Small intestine (tissue), 7 donors: ENCODE measurements at regions not wholly inside any gene's neighbourhood (a gene's known extent, or its start where the extent isn't known, plus 50 kb on each side); places are given as distances from the start of the nearest gene placed in this dataset.

Experiments used
- DNase-seq, 2 donors: peaks; one replicate each; pipeline versions ENCODE4 v3.0.0 to v3.0.0-alpha.2; 2013
- FAIRE-seq: peaks from 2 replicates; lab custom pipeline; 2012; peaks lifted over from hg19 to GRCh38; lab: Jason Lieb, UNC
- H3K27ac ChIP-seq, 3 donors: one replicate each; pipeline ENCODE4 v1.5.1; 2013; ENCODE audit warnings: low read length in 2 of 3, mild to moderate bottlenecking in 2 of 3, control low read depth in 1 of 3, inconsistent platforms in 1 of 3, low read depth in 1 of 3, moderate library complexity in 1 of 3
- H3K27me3 ChIP-seq, 3 donors: one replicate each; pipeline ENCODE4 v1.6.1; 2013; ENCODE audit warnings: low read length in 3 of 3, inconsistent platforms in 1 of 3; ENCODE audit not compliant: control insufficient read depth in 3 of 3, insufficient read depth in 3 of 3
- H3K36me3 ChIP-seq, 3 donors: one replicate each; pipeline ENCODE4 v1.6.1; 2013; ENCODE audit warnings: low read length in 3 of 3, inconsistent platforms in 1 of 3, low read depth in 1 of 3, mild to moderate bottlenecking in 1 of 3, moderate library complexity in 1 of 3; ENCODE audit not compliant: control insufficient read depth in 3 of 3, insufficient read depth in 2 of 3
- H3K4me1 ChIP-seq, 3 donors: one replicate each; pipeline ENCODE4 v1.6.1; 2013; ENCODE audit warnings: low read length in 2 of 3, inconsistent platforms in 1 of 3, low read depth in 1 of 3, mild to moderate bottlenecking in 1 of 3, moderate library complexity in 1 of 3; ENCODE audit not compliant: control insufficient read depth in 3 of 3, insufficient read depth in 2 of 3
- H3K4me3 ChIP-seq, 3 donors: one replicate each; pipeline ENCODE4 v1.5.1; 2013; ENCODE audit warnings: low read length in 3 of 3, control low read depth in 1 of 3, inconsistent platforms in 1 of 3, low read depth in 1 of 3, mild to moderate bottlenecking in 1 of 3, moderate library complexity in 1 of 3
- H3K9me3 ChIP-seq, 2 donors: one replicate each; pipeline ENCODE4 v1.6.1; 2013; ENCODE audit warnings: low read depth in 1 of 2, low read length in 1 of 2; ENCODE audit not compliant: control insufficient read depth in 2 of 2, insufficient read depth in 1 of 2
- WGBS, 3 donors: extraction: QIAGEN DNeasy Blood & Tissue Kit; methylation state at CpG; one replicate each; pipeline ENCODE4 v1.1.7; 2013; 5-methylcytosine and 5-hydroxymethylcytosine counted together
- donor health status: healthy with polysubstance abuse.
- donor health status: control.
- donor health status: control.
- donor health status: Bipolar disorder and iron deficiency.
- donor health status: healthy.

DNA sequence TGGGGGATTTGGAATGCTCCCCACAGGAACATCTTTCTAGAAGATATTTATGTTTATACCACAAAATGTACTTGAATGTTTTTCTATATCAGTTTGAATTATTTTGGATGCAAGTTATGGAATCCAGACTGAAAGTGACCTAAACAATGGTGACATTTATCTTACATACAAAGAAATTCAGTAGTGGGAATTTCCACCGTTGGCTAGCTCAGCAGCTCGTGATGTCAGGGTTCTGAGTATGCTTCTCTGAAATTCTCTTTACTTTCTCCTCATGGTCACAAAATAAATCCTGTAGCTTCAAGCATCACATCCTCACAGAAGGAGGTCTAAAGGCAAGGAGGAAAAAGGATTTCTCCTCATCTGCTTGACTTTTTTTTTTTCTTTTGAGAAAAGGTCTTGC lies 105.3 kb downstream of the AKAIN1 start:
- Histone ChIP-seq H3K27me3 (no peaks in the 10 kb centered on the region), H3K4me1 (no peaks in the 10 kb centered on the region), H3K4me3 (no peak overlapping the region), H3K9me3 (peaks cover 0 to 3% of the 10 kb centered on the region in 2 donors), H3K36me3 (no peaks in the 10 kb centered on the region), H3K27ac (no peak overlapping the region)
- 72 to 90% (median 82%) methylated on average over 2 of the region's 2 CpGs for WGBS, 3 donors
- no peak for DNase-seq
- no peak for FAIRE-seq

DNA sequence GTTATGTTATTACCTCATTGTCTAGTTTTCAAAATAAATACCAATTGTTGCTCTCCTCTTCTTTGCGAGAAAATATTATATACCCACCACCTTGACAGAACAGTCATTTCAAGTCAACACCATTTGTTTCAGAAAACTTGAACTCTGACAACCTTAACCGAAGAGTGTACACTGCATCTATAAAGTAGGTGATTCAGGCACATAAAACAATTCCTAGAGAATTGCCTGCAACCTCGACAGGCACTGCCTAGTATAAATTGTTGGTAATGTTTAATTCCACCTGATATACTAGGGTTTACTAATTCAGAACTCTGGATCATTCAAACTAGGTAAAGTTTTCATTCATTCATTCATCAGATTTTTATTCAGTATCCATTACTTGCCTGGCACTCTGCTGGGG lies 121.8 kb downstream of the AKAIN1 start:
- 50 to 71% (median 51%) methylated on average over 3 of the region's 3 CpGs for WGBS, 3 donors
- no peaks in the 10 kb centered on the region for H3K27me3 ChIP-seq
- DNase-seq (no peak), FAIRE-seq (no peak)
- H3K4me3 ChIP-seq, result no peak overlapping the region
- no peaks in the 10 kb centered on the region for H3K36me3 ChIP-seq
- no peaks in the 10 kb centered on the region for H3K9me3 ChIP-seq
- no peak overlapping the region for H3K27ac ChIP-seq
- H3K4me1 ChIP-seq, result no peaks in the 10 kb centered on the region

DNA sequence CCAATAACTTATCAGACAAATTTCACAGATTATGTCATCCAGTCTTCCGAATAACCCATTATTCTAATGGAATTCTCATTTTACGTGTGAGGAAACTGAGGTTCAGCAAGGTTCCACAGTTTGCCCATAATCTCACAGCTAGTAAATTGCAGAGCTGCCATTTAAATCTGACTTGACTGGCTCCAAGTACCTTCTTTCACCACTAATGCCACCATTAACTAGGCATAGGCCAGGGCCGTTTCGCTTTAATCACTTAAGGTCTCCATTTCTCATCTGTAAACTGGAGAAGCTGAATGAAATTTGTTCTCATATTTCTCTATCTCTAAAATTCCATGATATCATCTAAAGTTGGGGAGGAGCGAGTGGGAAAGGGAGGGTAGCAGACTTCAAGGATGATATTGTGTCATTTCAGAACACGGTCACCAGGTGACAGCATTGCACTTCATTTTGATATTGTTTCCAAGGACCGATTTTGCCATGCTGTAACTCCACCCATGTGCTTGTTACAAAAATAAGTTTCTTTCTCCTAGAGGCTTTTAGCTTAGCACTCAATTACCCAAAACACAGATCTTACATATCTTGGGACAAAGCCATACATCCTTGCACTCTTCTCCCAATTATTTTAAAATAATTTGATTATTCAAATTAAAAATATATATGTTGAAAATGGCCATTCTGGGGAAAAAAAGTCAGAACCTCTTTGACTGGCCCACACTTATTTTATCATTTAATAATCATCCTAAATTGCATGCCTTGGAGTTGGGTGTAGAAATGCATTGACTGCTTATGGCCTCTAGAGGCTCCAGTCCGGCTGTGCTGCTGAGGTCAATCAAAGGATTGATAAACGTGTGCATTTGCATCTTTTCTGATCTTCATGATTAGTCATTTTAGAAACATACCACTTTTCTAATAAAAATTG lies 123.8 kb downstream of the AKAIN1 start:
- Histone ChIP-seq H3K4me3 (no peak overlapping the region), H3K4me1 (no peaks in the 10 kb centered on the region), H3K27me3 (no peaks in the 10 kb centered on the region), H3K27ac (no peak overlapping the region), H3K9me3 (no peaks in the 10 kb centered on the region), H3K36me3 (no peaks in the 10 kb centered on the region)
- DNase-seq (peak; percentile 21 to 25), FAIRE-seq (no peak)
- 36 to 44% (median 38%) methylated on average over 9 of the region's 9 CpGs for WGBS, 3 donors

DNA sequence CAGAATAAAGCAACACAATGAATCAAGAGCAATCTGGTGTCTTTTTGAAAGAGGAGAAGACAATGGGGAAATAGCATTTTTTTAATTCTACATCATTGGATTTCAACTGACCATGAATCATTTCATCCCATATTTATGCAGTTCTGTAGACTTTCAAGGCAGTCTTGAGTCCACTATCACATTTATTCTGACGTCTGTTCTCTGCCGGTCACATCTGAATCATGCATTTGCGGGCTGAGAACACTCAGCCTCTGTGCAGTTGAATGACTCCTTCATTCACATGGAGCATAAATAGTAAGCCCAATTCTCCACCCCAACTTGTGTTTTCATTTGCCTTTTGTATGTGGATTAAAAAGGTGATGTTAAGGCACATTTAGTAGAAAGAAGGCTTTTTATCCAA lies 128.2 kb downstream of the AKAIN1 start:
- H3K9me3 ChIP-seq, result no peaks in the 10 kb centered on the region
- H3K4me3 ChIP-seq, result no peak overlapping the region
- H3K4me1 ChIP-seq, result no peaks in the 10 kb centered on the region
- no peak overlapping the region for H3K27ac ChIP-seq
- H3K36me3 ChIP-seq, result no peaks in the 10 kb centered on the region
- H3K27me3 ChIP-seq, result no peaks in the 10 kb centered on the region
- DNase-seq (no peak), FAIRE-seq (no peak)
- 78 to 91% (median 82%) methylated on average over 3 of the region's 3 CpGs for WGBS, 3 donors

DNA sequence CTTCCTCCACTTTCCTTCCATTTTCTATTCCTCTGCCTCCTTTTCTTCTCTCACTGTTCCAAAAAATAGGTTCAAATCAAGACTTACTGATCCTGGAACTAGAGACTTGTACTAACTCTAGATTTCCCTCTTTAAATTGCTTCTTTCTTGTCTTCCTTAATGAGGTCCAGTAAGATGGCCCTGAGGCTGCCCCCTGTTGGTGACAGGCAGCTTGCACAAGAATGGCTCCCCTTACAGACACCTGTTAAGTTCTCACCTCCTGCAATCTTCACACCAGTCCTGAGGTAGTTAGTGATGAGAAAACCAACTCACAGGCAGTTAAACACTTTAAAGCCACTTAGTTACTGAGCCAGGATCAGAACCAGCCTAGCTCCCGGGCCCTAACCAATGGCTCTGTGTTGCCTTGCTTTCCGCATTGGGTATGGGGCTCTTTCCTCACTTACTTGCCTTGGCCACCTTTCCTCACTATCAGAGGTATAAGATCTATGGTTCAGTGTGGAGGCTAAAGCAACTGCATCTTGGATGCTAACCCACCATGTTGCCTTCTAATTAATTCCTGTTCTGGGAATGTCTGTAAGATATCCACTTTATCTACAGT lies 130.6 kb downstream of the AKAIN1 start:
- Histone ChIP-seq H3K4me3 (no peak overlapping the region), H3K27me3 (no peaks in the 10 kb centered on the region), H3K36me3 (no peaks in the 10 kb centered on the region), H3K9me3 (no peaks in the 10 kb centered on the region), H3K27ac (no peak overlapping the region), H3K4me1 (no peaks in the 10 kb centered on the region)
- peak in 1 of 2 donors; percentile 10 for DNase-seq
- no peak for FAIRE-seq
- 86 to 98% (median 97%) methylated on average over 2 of the region's 2 CpGs for WGBS, 3 donors

DNA sequence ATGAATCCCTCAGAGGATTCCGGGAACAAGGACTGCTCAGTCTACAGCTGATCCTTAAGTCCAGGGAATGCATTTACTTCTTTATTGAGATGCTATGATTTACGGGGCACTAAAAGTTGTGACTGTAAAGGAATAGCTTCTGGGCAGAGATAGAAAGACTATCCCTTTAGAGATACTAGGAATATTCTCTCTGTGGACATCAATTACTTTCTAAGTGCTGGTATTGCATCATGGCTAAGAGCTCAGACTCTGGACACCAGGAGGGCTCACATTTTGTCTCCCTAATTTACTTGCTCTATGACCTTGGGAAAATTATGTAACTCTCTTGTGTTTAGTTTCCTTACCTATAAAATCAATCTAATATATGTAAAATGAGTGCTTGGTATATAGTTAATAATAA lies 131.4 kb downstream of the AKAIN1 start:
- no peak overlapping the region for H3K27ac ChIP-seq
- DNase-seq (no peak), FAIRE-seq (no peak)
- H3K4me1 ChIP-seq, result no peaks in the 10 kb centered on the region
- no peak overlapping the region for H3K4me3 ChIP-seq
- no peaks in the 10 kb centered on the region for H3K36me3 ChIP-seq
- WGBS, 3 donors, result 88 to 95% (median 89%) methylated on average over 2 of the region's 2 CpGs
- H3K27me3 ChIP-seq, result no peaks in the 10 kb centered on the region
- no peaks in the 10 kb centered on the region for H3K9me3 ChIP-seq

DNA sequence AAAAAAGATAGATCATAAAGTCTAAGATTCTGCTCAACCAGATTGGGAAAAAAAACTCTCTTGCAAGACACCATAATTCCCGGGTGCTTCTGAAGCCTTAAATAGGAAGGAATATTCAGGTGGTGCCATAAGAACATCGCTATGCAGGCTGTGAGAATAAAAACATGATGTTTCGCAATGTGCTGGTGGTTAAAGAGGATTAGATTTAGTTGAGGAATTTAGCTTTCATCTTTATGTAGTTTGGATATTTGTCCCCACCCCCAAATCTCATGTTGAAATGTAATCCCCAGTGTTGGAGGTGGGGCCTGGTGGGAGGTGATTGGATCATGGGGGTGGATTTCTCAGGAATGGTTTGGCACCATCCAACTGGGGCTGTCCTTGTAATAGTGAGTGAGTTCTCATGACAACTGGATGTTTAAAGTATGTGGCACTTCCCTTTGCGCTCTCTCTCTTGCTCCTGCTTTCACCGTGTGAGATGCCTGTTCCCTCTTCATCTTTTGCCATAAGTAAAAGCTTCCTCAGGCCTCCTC lies 132.2 kb downstream of the AKAIN1 start:
- no peak for FAIRE-seq
- H3K9me3 ChIP-seq, result no peaks in the 10 kb centered on the region

DNA sequence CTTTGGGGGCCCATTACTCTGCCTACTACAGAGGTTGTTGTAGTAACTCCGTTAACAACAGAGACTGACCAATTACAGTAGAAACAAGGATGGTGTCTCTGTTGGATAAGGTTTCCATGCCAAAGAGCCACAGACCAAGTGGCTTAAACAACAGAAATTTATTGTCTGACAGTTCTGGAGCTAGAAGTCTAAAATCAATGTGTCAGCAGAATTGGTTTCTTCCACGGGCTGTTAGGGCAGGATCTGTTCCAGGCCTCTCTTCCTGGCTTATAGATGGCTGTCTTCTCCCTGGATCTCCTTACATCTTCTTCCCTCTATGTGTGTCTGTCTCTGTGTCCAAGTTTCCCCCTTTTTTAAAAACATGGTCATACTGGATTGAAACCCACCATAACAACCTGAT lies 135.3 kb downstream of the AKAIN1 start:
- FAIRE-seq, result no peak
- WGBS, 3 donors, result 68 to 72% (median 69%) methylated on average over 2 of the region's 2 CpGs

More for the DNA sequence above, 132.2 kb downstream of the AKAIN1 start:
- DNase-seq, result no peak
- Histone ChIP-seq H3K27ac (no peak overlapping the region), H3K4me3 (no peak overlapping the region), H3K36me3 (no peaks in the 10 kb centered on the region), H3K4me1 (no peaks in the 10 kb centered on the region), H3K27me3 (no peaks in the 10 kb centered on the region)
- WGBS, 3 donors, result 80 to 85% (median 83%) methylated on average over 5 of the region's 5 CpGs

More for the DNA sequence above, 135.3 kb downstream of the AKAIN1 start:
- Histone ChIP-seq H3K36me3 (no peaks in the 10 kb centered on the region), H3K4me3 (no peak overlapping the region), H3K4me1 (no peaks in the 10 kb centered on the region), H3K27me3 (no peaks in the 10 kb centered on the region), H3K9me3 (no peaks in the 10 kb centered on the region), H3K27ac (no peak overlapping the region)
- DNase-seq, result no peak
